Vagina (tissue), 2 donors: ENCODE measurements at regions not wholly inside any gene's neighbourhood (a gene's known extent, or its start where the extent isn't known, plus 50 kb on each side); places are given as distances from the start of the nearest gene placed in this dataset.

Source experiments
- CTCF ChIP-seq, 3 experiments: fragments of 450-650 bp in 2 of 3; fragments of 200-600 bp in 1 of 3; sonication (generic) in 1 of 3; IDR thresholded peaks; one replicate each; pipeline ENCODE4 v1.5.1; 2017 to 2019; ENCODE audit warnings: antibody characterized with exemption in 3 of 3, mild to moderate bottlenecking in 2 of 3, moderate library complexity in 2 of 3
- POLR2A ChIP-seq, 2 donors: fragments of 450-650 bp; IDR thresholded peaks; one replicate each; pipeline ENCODE4 v1.6.1; 2017; ENCODE audit warnings: antibody characterized with exemption in 2 of 2, mild to moderate bottlenecking in 2 of 2, moderate library complexity in 2 of 2

- no peak for TF ChIP-seq CTCF (IDR thresholded peaks at IDR 0.05)
- TF ChIP-seq POLR2A (IDR thresholded peaks at IDR 0.05), result no peak
Observed at GRCh38 chr17:33389504-33390135, 96.5 kb upstream of the ASIC2 start.
